GM23248 (cell line): ENCODE measurements at regions not wholly inside any gene's neighbourhood (a gene's known extent, or its start where the extent isn't known, plus 50 kb on each side); places are given as distances from the start of the nearest gene placed in this dataset.

Experiments
- EZH2 ChIP-seq: fragments of 200-600 bp; sonication (generic); IDR thresholded peaks from 2 replicates; pipeline ENCODE4 v1.6.1; 2018; ENCODE audit warnings: antibody characterized with exemption, mild to moderate bottlenecking; ENCODE audit not compliant: insufficient read depth, poor library complexity, severe bottlenecking
- EZH2phosphoT487 ChIP-seq: fragments of 200-600 bp; sonication (generic); IDR thresholded peaks from 2 replicates; pipeline ENCODE4 v1.6.1; 2018; ENCODE audit warnings: antibody characterized with exemption, moderate library complexity, mild to moderate bottlenecking, low read depth; ENCODE audit not compliant: insufficient read depth

- TF ChIP-seq EZH2 (no peak), EZH2phosphoT487 (no peak)
Measured at GRCh38 chr9:82275258-82275927, 286.8 kb downstream of the SPATA31D1 start.
